ENCODE measurements at regions not wholly inside any gene's neighbourhood (a gene's known extent, or its start where the extent isn't known, plus 50 kb on each side); places are given as distances from the start of the nearest gene placed in this dataset.
"Not testable (repeated sequence)": the region's sequence is repeated elsewhere in the genome, so short reads cannot be mapped to it uniquely, and the experiment has no call there.

DNA sequence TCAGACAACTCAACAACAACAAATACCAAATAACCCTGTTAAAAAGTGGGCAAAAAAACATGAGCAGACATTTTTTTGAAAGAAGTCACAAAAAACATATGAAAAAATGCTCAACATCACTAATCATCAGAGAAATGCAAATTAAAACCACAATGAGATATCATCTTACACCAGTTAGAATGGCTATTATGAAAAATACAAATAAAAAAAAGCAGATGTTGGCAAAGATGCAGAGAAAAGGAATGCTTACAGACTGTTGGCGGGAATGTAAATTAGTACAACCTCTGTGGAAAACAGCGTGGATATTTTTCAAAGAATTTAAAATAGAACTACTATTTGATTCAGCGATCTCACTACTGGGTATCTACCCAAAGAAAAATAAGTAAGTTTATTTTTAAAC is 114.0 kb downstream of the SLC38A4 start:
- DNase-seq = no peak
- no peaks in the 10 kb centered on the region for H3K27me3 ChIP-seq (ENCODE audit: control insufficient read depth, insufficient read depth, low read length)
- no peaks in the 10 kb centered on the region for H3K36me3 ChIP-seq (replicated peaks; ENCODE audit: control insufficient read depth, insufficient read depth, low read length)
- no peak overlapping the region for H3K4me3 ChIP-seq (ENCODE audit: insufficient read depth, low read depth, low read length)

DNA sequence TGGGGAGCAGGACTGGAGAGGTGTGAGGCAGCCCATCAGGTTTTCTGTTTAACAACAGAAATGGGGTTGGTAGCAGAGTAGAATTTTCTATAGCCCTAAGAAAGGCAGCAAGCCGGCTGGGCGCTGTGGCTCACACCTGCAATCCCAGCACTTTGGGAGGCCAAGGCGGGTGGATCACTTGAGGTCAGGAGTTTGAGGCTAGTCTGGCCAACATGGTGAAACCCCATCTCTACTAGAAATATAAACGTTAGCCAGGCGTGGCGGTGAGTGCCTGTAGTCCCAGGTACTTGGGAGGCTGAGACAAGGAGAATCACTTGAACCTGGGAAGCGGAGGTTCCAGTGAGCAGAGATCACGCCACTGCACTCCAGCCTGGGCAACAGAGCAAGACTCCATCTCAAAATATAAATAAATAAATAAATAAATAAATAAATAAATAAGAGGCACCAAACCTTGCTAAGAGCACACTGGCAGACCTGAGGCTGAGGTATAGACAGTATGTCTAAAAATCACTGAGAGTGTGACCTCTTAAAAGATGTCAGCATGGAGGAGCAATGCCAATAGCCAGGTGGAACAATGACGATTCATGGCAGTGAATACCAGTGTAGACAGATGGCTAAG is 115.6 kb downstream of the SLC38A4 start:
- Histone ChIP-seq H3K36me3 (replicated peaks; ENCODE audit: control insufficient read depth, insufficient read depth, low read length) (no peaks in the 10 kb centered on the region), H3K27me3 (ENCODE audit: control insufficient read depth, insufficient read depth, low read length) (no peaks in the 10 kb centered on the region), H3K4me3 (ENCODE audit: insufficient read depth, low read depth, low read length) (no peak overlapping the region)
- DNase-seq = no peak

DNA sequence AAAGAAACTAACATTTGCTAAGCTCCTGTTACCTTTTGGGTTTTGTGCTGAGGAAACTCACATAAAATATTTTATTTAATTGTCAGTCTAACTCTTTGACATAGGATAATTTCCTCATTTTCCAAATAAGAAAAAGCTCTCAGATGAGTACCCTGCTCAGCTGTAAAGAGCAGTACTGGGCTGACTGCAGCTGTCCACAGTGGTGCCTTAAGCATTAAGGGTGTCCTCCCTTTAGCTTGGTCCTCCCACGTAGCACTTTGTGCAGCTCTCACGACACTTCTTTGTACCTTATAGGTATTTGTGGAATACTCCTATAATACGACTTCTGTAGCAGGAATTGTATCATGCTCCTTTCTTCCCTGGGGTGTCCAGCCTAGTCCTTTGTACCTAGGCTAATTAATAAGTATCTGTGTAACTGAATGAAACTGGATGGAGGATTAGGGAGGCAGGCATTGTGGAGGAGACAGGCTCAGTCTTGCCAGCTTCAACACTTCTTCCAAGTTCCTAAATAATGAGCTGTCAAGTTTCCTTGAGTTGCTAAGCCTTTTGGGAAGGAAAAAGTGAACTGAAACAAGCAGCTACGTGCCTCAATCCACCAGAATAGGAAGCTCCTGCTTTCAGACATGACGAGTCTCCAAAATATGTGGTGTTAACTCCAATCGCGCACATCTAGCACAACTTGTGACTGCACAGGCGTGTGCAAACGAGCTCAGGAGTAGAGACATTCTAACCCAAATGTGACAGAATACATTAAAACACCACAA is 123.0 kb downstream of the SLC38A4 start:
- DNase-seq = no peak
- no peak overlapping the region for H3K4me3 ChIP-seq (ENCODE audit: insufficient read depth, low read depth, low read length)
- H3K36me3 ChIP-seq (replicated peaks; ENCODE audit: control insufficient read depth, insufficient read depth, low read length) = no peaks in the 10 kb centered on the region
- no peaks in the 10 kb centered on the region for H3K27me3 ChIP-seq (ENCODE audit: control insufficient read depth, insufficient read depth, low read length)

DNA sequence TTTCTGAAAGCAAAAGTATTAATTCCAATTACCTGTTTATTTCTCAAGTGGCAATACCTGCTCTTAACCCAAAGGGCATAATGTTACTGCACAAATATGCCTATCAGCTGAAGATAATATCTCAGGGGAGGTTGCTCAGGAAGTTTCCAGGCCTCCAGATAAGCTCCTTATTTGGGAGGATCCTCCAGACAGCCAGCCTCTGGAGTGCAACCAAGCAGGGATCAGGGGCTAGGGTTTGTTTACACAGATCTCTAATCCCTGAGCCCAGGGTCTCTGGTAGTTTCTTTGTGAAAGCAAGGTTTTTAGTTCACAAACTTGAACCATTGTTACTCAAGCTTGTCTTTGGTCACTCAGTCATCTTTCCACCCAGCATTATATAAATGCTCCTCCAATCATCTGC is 124.4 kb downstream of the SLC38A4 start:
- no peak for DNase-seq
- H3K36me3 ChIP-seq (replicated peaks; ENCODE audit: control insufficient read depth, insufficient read depth, low read length) = no peaks in the 10 kb centered on the region

DNA sequence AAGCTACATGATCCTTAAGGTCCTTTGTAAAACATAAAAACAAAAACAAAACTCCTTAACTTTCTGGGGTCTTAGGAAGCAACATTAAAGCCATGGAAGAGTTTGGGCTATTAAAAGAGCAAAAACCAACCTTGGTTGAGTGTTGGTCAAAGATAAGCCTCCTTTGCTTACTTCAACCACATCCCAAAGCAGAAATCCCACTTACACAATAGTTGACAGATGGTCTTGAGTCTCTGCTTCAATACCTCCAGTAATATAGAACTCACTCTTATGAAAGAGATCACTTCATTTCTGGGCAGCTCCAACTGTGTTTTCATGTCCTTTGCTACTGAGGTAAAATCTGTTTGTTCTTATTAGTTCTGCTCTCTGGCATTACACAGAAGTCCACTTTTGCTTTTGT is 125.8 kb downstream of the SLC38A4 start:
- no peaks in the 10 kb centered on the region for H3K27me3 ChIP-seq (ENCODE audit: control insufficient read depth, insufficient read depth, low read length)
- H3K36me3 ChIP-seq (replicated peaks; ENCODE audit: control insufficient read depth, insufficient read depth, low read length) = no peaks in the 10 kb centered on the region
- H3K4me3 ChIP-seq (ENCODE audit: insufficient read depth, low read depth, low read length) = no peak overlapping the region
- no peak for DNase-seq

More for the DNA sequence above, 124.4 kb downstream of the SLC38A4 start:
- Histone ChIP-seq H3K27me3 (ENCODE audit: control insufficient read depth, insufficient read depth, low read length) (no peaks in the 10 kb centered on the region), H3K4me3 (ENCODE audit: insufficient read depth, low read depth, low read length) (no peak overlapping the region)

DNA sequence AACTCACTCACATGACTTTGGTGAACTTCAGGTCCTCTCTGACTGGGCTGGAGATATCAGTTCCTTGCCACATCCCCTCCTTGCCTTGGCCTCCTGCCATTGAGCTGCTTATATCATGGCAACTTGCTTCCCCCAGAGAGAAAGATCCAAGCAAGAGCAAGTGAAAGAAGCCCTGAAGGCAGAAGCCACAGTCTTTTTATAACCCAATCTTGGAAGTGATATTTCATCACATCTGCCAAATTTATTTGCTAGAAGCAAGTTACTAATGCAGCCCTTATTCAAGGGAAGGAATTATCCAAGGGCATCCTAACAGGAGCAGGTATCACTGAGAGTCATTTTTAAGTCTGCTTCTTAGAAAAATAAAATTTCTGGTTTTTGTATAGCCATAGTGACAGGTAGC is 127.8 kb downstream of the SLC38A4 start:
- H3K4me3 ChIP-seq (ENCODE audit: insufficient read depth, low read depth, low read length) = no peak overlapping the region

DNA sequence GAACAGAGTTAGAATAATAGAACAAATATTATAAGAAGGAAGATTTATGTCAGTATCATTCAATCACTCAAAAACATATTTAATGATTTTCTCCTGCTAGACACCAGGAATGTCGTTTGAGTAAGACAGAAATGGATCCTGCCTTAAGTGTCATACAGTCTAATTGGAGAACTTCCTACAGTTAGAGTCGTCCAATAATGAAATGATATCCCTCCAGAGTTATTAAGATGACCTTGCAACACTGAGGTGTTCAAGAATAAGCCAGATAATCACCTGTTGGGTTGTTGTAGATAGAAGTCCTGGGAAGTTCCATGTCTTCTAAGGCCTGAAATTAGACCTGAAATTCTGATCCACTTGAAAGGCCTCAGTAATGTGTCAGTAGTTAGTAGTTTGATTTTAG is 132.3 kb downstream of the SLC38A4 start:
- no peak for DNase-seq
- no peaks in the 10 kb centered on the region for H3K36me3 ChIP-seq (replicated peaks; ENCODE audit: control insufficient read depth, insufficient read depth, low read length)
- H3K4me3 ChIP-seq (ENCODE audit: insufficient read depth, low read depth, low read length) = no peak overlapping the region
- H3K27me3 ChIP-seq (ENCODE audit: control insufficient read depth, insufficient read depth, low read length) = no peaks in the 10 kb centered on the region

More for the DNA sequence above, 127.8 kb downstream of the SLC38A4 start:
- Histone ChIP-seq H3K27me3 (ENCODE audit: control insufficient read depth, insufficient read depth, low read length) (no peaks in the 10 kb centered on the region), H3K36me3 (replicated peaks; ENCODE audit: control insufficient read depth, insufficient read depth, low read length) (no peaks in the 10 kb centered on the region)
- DNase-seq = no peak

DNA sequence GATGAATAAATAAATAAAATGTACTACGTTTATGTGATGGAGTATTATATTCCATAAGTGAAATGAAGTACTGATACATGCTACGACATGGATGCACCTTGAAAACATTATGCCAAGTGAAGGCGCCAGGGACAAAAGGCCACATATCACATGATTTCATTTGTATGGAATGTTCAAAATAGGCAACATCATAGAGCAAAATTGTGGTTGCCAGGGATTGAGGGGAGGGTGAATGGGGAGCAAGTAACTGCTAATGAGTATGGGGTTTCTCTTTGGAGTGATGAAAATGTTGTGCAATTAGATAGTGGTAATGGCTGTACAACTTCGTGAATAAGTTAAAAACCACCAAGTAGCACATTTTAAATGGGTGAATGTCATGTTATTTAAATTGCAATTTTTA is 132.8 kb downstream of the SLC38A4 start:
- H3K27me3 ChIP-seq (ENCODE audit: control insufficient read depth, insufficient read depth, low read length) = no peaks in the 10 kb centered on the region
- no peak overlapping the region for H3K4me3 ChIP-seq (ENCODE audit: insufficient read depth, low read depth, low read length)
- H3K36me3 ChIP-seq (replicated peaks; ENCODE audit: control insufficient read depth, insufficient read depth, low read length) = no peaks in the 10 kb centered on the region
- no peak for DNase-seq

DNA sequence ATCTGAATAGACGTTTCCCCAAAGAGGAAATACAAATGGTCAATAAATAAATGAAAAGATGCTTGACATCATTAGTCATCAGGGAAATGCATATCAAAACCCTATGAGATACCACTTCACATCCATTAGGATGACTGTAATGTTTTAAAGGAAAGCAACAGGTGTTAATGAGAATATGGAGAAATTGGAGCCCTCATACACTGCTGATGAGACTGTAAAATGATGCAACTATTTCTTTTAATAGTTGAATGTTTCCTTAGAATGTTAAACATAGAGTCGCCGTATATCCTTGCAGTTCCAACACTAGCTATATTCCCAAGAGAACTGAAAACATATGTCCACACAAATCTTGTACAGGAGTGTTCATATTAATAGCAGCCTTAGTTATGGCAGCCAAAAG is 133.2 kb downstream of the SLC38A4 start:
- H3K4me3 ChIP-seq (ENCODE audit: insufficient read depth, low read depth, low read length) = no peak overlapping the region
- no peak for DNase-seq
- H3K27me3 ChIP-seq (ENCODE audit: control insufficient read depth, insufficient read depth, low read length) = no peaks in the 10 kb centered on the region
- no peaks in the 10 kb centered on the region for H3K36me3 ChIP-seq (replicated peaks; ENCODE audit: control insufficient read depth, insufficient read depth, low read length)

DNA sequence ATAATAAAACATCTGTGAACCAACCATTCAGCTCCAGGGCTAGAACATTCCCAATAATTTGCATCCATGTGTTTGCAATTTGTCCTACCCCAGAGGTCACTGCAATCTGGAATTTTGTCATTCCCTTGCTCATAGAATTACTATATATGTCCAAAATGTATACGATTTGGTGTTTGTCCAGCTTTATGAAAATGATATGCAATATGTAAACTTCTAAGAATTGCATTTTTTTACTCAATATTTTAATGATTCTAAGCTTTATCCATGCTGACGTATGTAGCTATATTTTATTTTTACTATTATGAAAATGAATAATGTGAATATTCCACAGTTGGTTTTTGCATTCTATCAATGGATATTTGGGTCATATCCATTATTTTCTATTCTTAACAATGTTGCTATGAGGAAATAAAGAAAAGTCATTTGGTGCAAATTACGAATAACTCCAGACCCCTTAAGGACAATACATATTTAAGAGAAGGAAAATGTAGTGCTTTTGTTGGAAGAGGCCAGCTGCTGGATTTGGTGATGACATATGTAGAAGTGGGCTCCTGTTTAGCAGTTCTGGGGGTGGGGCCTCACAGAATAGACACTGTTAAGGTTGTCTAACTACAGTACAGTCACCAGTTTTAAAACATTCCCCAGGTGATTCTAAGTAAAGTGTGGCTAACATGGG is 139.4 kb downstream of the SLC38A4 start:
- DNase-seq = no peak
- Histone ChIP-seq H3K27me3 (ENCODE audit: control insufficient read depth, insufficient read depth, low read length) (no peaks in the 10 kb centered on the region), H3K4me3 (ENCODE audit: insufficient read depth, low read depth, low read length) (no peak overlapping the region), H3K36me3 (replicated peaks; ENCODE audit: control insufficient read depth, insufficient read depth, low read length) (no peaks in the 10 kb centered on the region)

DNA sequence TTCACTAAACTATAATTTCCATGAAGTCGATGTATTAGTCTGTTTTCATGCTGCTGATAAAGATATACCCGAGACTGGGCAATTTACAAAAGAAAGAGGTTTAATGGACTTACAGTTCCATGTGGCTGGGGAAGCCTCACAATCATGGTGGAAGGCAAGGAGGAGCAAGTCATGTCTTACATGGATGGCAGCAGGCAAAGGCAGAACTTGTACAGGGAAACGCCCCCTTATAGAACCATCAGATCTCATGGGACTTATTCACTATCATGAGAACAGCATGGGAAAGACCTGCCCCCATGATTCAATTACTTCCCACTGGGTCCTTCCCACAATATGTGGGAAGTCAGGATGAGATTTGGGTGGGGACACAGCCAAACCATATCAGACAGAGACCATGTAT is 141.6 kb downstream of the SLC38A4 start:
- not testable (repeated sequence) for DNase-seq; H3K36me3 ChIP-seq (replicated peaks; ENCODE audit: control insufficient read depth, insufficient read depth, low read length); H3K4me3 ChIP-seq (ENCODE audit: insufficient read depth, low read depth, low read length); H3K27me3 ChIP-seq (ENCODE audit: control insufficient read depth, insufficient read depth, low read length)

DNA sequence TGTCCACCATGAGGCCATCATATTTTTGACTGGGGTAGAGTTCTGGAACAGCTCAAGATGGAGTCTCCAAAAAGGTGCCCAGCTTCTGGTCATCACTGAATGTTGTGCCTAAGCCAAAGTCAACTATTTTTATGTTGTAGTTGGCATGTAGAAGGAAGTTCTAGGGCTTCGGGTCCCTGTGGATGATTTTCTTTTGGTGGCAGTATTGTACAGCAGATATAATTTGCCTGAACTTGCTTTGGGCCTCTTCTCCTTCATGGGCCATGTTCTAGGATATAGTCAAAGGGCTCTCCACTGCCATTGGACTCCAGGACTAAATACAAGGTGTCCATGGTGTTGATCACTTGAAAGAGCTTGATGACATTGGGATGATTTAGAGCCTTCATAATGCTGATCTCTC is 143.6 kb downstream of the SLC38A4 start:
- no peaks in the 10 kb centered on the region for H3K36me3 ChIP-seq (replicated peaks; ENCODE audit: control insufficient read depth, insufficient read depth, low read length)
- H3K4me3 ChIP-seq (ENCODE audit: insufficient read depth, low read depth, low read length) = no peak overlapping the region
- no peaks in the 10 kb centered on the region for H3K27me3 ChIP-seq (ENCODE audit: control insufficient read depth, insufficient read depth, low read length)
- DNase-seq = no peak

DNA sequence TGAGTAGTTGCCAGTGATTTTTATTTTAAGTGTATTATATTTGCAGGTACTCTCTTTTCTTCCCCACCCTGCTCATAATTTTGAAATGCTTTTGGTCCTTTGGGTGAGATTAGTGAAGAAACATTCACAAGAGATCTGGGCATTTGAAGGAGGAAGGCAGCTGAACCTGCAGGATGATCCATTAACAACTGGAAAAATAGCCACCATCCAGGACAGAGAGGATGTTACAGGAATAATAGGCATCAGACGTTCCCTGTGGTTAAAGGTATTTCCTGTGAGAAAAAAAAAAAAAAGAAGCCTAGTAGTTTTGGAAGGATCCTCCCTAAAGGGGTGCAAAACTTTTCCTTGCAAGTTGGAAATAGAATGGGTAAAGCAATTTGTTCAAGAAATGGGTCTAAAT is 145.3 kb downstream of the SLC38A4 start:
- no peaks in the 10 kb centered on the region for H3K36me3 ChIP-seq (replicated peaks; ENCODE audit: control insufficient read depth, insufficient read depth, low read length)
- DNase-seq = no peak
- no peaks in the 10 kb centered on the region for H3K27me3 ChIP-seq (ENCODE audit: control insufficient read depth, insufficient read depth, low read length)
- no peak overlapping the region for H3K4me3 ChIP-seq (ENCODE audit: insufficient read depth, low read depth, low read length)

DNA sequence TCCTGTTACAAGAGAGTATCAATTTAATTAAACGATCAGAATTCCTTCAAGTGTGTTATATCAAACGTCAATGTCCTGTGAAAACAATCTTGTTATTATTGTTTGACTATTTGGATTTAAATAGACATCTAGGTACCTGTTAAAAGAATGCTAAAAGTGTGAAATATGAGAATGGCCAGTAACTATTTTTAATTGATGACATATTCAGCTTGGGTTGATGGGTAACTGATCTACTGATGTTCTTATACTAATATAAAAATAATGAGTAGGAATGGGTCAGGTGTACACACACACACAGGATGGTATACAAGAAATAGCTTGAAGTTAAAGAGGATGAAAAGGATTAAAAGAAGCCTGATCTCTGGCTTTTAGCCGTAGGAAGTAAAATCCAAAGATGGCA is 146.0 kb downstream of the SLC38A4 start:
- no peak for DNase-seq
- H3K27me3 ChIP-seq (ENCODE audit: control insufficient read depth, insufficient read depth, low read length) = no peaks in the 10 kb centered on the region
- no peaks in the 10 kb centered on the region for H3K36me3 ChIP-seq (replicated peaks; ENCODE audit: control insufficient read depth, insufficient read depth, low read length)
- H3K4me3 ChIP-seq (ENCODE audit: insufficient read depth, low read depth, low read length) = no peak overlapping the region

DNA sequence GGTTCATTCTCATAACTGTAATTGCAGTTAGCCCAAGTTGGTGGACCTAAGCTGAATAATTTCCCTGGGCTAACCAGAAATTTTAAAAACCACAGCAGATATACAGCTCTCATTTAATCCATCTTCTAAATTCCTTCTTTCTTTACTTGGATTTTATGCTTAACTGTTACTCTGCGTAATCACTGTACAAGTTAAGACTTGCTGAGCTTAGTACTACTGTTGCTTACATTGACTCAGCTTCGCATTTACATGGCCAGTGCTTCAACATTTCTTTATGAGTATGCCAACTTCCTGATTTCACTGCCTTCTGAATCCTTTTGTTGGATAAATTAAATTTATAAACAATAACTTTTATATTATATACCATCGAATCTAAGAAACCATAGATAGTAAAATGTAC is 147.4 kb downstream of the SLC38A4 start:
- Histone ChIP-seq H3K4me3 (ENCODE audit: insufficient read depth, low read depth, low read length) (no peak overlapping the region), H3K36me3 (replicated peaks; ENCODE audit: control insufficient read depth, insufficient read depth, low read length) (no peaks in the 10 kb centered on the region), H3K27me3 (ENCODE audit: control insufficient read depth, insufficient read depth, low read length) (no peaks in the 10 kb centered on the region)
- DNase-seq = no peak

Measured in H7 (cell line).